ENCODE measurements at regions not wholly inside any gene's neighbourhood (a gene's known extent, or its start where the extent isn't known, plus 50 kb on each side); places are given as distances from the start of the nearest gene placed in this dataset.

GRCh38 chr17:64771980-64772844 lies 110.1 kb upstream of the SMURF2 start:
- Histone ChIP-seq H3K4me3 (no peak overlapping the region), H3K79me2 (replicated peaks; ENCODE audit: insufficient read depth) (no peaks in the 10 kb centered on the region), H2AFZ (no peak overlapping the region), H3F3A (replicated peaks; ENCODE audit: low read depth) (0 out of 2 replicates have a peak, but pooled peaks cover 1% of the 10 kb centered on the region), H3K9me2 (ENCODE audit: insufficient read depth) (no peaks in the 10 kb centered on the region), H3K27ac (ENCODE audit: low read depth) (no peak overlapping the region), H3K4me1 (ENCODE audit: insufficient read depth) (peaks cover 2% of the 10 kb centered on the region), H4K20me1 (replicated peaks; ENCODE audit: insufficient read depth) (no peaks in the 10 kb centered on the region; the same call in 1 of the 2 replicates), H3K36me3 (ENCODE audit: insufficient read depth) (no peaks in the 10 kb centered on the region), H3K4me2 (no peak overlapping the region), H3K27me3 (ENCODE audit: insufficient read depth) (peaks cover 24% of the 10 kb centered on the region)
- no peak for TF ChIP-seq CTCF (conservative IDR thresholded peaks at IDR 0.05; ENCODE audit: low read depth in 2 of 2)
- TF ChIP-seq ETS1 (IDR thresholded peaks at IDR 0.05) = no peak
- no peak for TF ChIP-seq CREB1 (CRISPR knock-in tag; IDR thresholded peaks at IDR 0.05; ENCODE audit: low read depth)
- TF ChIP-seq ZNF114 (CRISPR knock-in tag; IDR thresholded peaks at IDR 0.05) = no peak
- TF ChIP-seq NANOG (IDR thresholded peaks at IDR 0.05; ENCODE audit: borderline replicate concordance) = no peak
- no peak for TF ChIP-seq STAT1 (IDR thresholded peaks at IDR 0.05; ENCODE audit: unreplicated experiment)
- no peak for TF ChIP-seq EZH2phosphoT487 (IDR thresholded peaks at IDR 0.05; ENCODE audit: unreplicated experiment)
- no peak for TF ChIP-seq REST (IDR thresholded peaks at IDR 0.05; ENCODE audit: unreplicated experiment)
- TF ChIP-seq JUNB (IDR thresholded peaks at IDR 0.05; ENCODE audit: unreplicated experiment) = no peak
- TF ChIP-seq EZH2 (IDR thresholded peaks at IDR 0.05; ENCODE audit: low read depth, unreplicated experiment) = no peak
- no peak for TF ChIP-seq ZNF331 (CRISPR knock-in tag; IDR thresholded peaks at IDR 0.05; ENCODE audit: low read depth)
- TF ChIP-seq POLR2AphosphoS5 (IDR thresholded peaks at IDR 0.05; ENCODE audit: low read depth) = no peak
- Mint-ChIP-seq H3K27ac (no peak overlapping the region), H3K4me3 (no peak overlapping the region; the same call in 2 of the 3 replicates), H3K4me1 (peaks cover 17% of the 10 kb centered on the region), H3K9me3 (no peaks in the 10 kb centered on the region; the same call in 1 of the 3 replicates), H3K27me3 (ENCODE audit: insufficient read depth, low read depth, poor library complexity) (peaks cover 24% of the 10 kb centered on the region), H3K36me3 (ENCODE audit: low read depth) (no peaks in the 10 kb centered on the region)
- DNase-seq (ENCODE audit: low spot score) (no peak), ATAC-seq (no peak)

All from GM23338 (cell line).